UCSD-AML1 (cell line): ENCODE measurements at regions not wholly inside any gene's neighbourhood (a gene's known extent, or its start where the extent isn't known, plus 50 kb on each side); places are given as distances from the start of the nearest gene placed in this dataset.
A peak's percentile ranks its signal among the peaks of the same experiment; 100 is the strongest.
"Not testable (repeated sequence)": the region's sequence is repeated elsewhere in the genome, so short reads cannot be mapped to it uniquely, and the experiment has no call there.

Experiments
- DNase-seq: peaks from one replicate; lab custom pipeline; 2025; ENCODE audit not compliant: unreplicated experiment; lab: John Stamatoyannopoulos, UW

- DNase-seq: no peak
These were observed 1136.8 kb upstream of the TENM3 start for GRCh38 chr4:181106398-181106797.

- no peak for DNase-seq
These were observed 1135.0 kb upstream of the TENM3 start for GRCh38 chr4:181108237-181108636.

GRCh38 chr4:181119186-181119585 lies 1124.0 kb upstream of the TENM3 start:
- DNase-seq: no peak

- DNase-seq: no peak
These were observed 1121.5 kb upstream of the TENM3 start for GRCh38 chr4:181121733-181122132.

GRCh38 chr4:181127171-181127570 lies 1116.0 kb upstream of the TENM3 start:
- no peak for DNase-seq

GRCh38 chr4:181130317-181130716 lies 1112.9 kb upstream of the TENM3 start:
- not testable (repeated sequence) for DNase-seq

GRCh38 chr4:181137351-181137750 lies 1105.9 kb upstream of the TENM3 start:
- DNase-seq: no peak

GRCh38 chr4:181138116-181138515 lies 1105.1 kb upstream of the TENM3 start:
- no peak for DNase-seq

- no peak for DNase-seq
These were observed 1103.1 kb upstream of the TENM3 start for GRCh38 chr4:181140037-181140603.

- peak; percentile 57 for DNase-seq
These were observed 1099.8 kb upstream of the TENM3 start for GRCh38 chr4:181143250-181143854.

GRCh38 chr4:181146051-181146450 lies 1097.2 kb upstream of the TENM3 start:
- DNase-seq: no peak

GRCh38 chr4:181147416-181147951 lies 1095.7 kb upstream of the TENM3 start:
- no peak for DNase-seq

GRCh38 chr4:181148470-181148869 lies 1094.7 kb upstream of the TENM3 start:
- no peak for DNase-seq

GRCh38 chr4:181150191-181150590 lies 1093.0 kb upstream of the TENM3 start:
- no peak for DNase-seq

- no peak for DNase-seq
These were observed 1091.3 kb upstream of the TENM3 start for GRCh38 chr4:181151856-181152255.

- no peak for DNase-seq
These were observed 1085.6 kb upstream of the TENM3 start for GRCh38 chr4:181157647-181158046.

- DNase-seq: no peak
These were observed 1084.2 kb upstream of the TENM3 start for GRCh38 chr4:181158971-181159370.

GRCh38 chr4:181161669-181162068 lies 1081.5 kb upstream of the TENM3 start:
- no peak for DNase-seq

GRCh38 chr4:181162266-181162665 lies 1080.9 kb upstream of the TENM3 start:
- DNase-seq: no peak

GRCh38 chr4:181162676-181163075 lies 1080.5 kb upstream of the TENM3 start:
- DNase-seq: no peak

- DNase-seq: no peak
These were observed 1076.3 kb upstream of the TENM3 start for GRCh38 chr4:181166742-181167399.
